ENCODE measurements at regions not wholly inside any gene's neighbourhood (a gene's known extent, or its start where the extent isn't known, plus 50 kb on each side); places are given as distances from the start of the nearest gene placed in this dataset.

- TF ChIP-seq ZNF518A (tag by site-specific recombination; conservative IDR thresholded peaks at IDR 0.05; ENCODE audit: low read depth), result peak; percentile 49; the same call in 1 of the 2 replicates
- TF ChIP-seq ZNF19 (tag by site-specific recombination; IDR thresholded peaks at IDR 0.05; ENCODE audit: low read depth), result 0 out of 2 replicates have a peak, but pooled peaks have one; percentile 53
- TF ChIP-seq PRDM1 (tag by site-specific recombination; IDR thresholded peaks at IDR 0.05), result no peak
- TF ChIP-seq KLF8 (tag by site-specific recombination; IDR thresholded peaks at IDR 0.05), result peak; percentile 72; the same call in 1 of the 2 replicates
- 0 out of 2 replicates have a peak, but pooled peaks have one; percentile 11 for TF ChIP-seq ZNF600 (tag by site-specific recombination; IDR thresholded peaks at IDR 0.05)
- TF ChIP-seq HOXD13 (CRISPR knock-in tag; IDR thresholded peaks at IDR 0.05; ENCODE audit: borderline replicate concordance), result peak; percentile 99
- TF ChIP-seq ZNF426 (tag by site-specific recombination; IDR thresholded peaks at IDR 0.05), result peak; percentile 9; the same call in 1 of the 2 replicates
- 0 out of 2 replicates have a peak, but pooled peaks have one; percentile 27 for TF ChIP-seq PATZ1 (tag by site-specific recombination; IDR thresholded peaks at IDR 0.05)
- no peak for TF ChIP-seq ZNF777 (tag by site-specific recombination; IDR thresholded peaks at IDR 0.05; ENCODE audit: borderline replicate concordance)
- TF ChIP-seq ZNF629 (tag by site-specific recombination; IDR thresholded peaks at IDR 0.05), result peak; percentile 61
- peak; percentile 93 for TF ChIP-seq BCL11B (tag by site-specific recombination; IDR thresholded peaks at IDR 0.05; ENCODE audit: low read depth)
- TF ChIP-seq ZNF510 (tag by site-specific recombination; IDR thresholded peaks at IDR 0.05; ENCODE audit: insufficient replicate concordance), result peak; percentile 12
- TF ChIP-seq, protein P1, sequence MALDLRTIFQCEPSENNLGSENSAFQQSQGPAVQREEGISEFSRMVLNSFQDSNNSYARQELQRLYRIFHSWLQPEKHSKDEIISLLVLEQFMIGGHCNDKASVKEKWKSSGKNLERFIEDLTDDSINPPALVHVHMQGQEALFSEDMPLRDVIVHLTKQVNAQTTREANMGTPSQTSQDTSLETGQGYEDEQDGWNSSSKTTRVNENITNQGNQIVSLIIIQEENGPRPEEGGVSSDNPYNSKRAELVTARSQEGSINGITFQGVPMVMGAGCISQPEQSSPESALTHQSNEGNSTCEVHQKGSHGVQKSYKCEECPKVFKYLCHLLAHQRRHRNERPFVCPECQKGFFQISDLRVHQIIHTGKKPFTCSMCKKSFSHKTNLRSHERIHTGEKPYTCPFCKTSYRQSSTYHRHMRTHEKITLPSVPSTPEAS (tag by site-specific recombination; IDR thresholded peaks at IDR 0.05), result peak; percentile 28; the same call in 1 of the 2 replicates
- TF ChIP-seq ZNF24 (tag by site-specific recombination; IDR thresholded peaks at IDR 0.05), result peak; percentile 81; the same call in 1 of the 2 replicates
- TF ChIP-seq ZNF843 (tag by site-specific recombination; IDR thresholded peaks at IDR 0.05), result peak; percentile 98
- TF ChIP-seq ZNF10 (tag by site-specific recombination; IDR thresholded peaks at IDR 0.05), result peak; percentile 63; the same call in 1 of the 2 replicates
- no peak for TF ChIP-seq ZBTB1 (tag by site-specific recombination; IDR thresholded peaks at IDR 0.05)
- no peak for TF ChIP-seq ELK4 (IDR thresholded peaks at IDR 0.05; ENCODE audit: borderline replicate concordance, low read depth, low read length)
- TF ChIP-seq, protein P2, sequence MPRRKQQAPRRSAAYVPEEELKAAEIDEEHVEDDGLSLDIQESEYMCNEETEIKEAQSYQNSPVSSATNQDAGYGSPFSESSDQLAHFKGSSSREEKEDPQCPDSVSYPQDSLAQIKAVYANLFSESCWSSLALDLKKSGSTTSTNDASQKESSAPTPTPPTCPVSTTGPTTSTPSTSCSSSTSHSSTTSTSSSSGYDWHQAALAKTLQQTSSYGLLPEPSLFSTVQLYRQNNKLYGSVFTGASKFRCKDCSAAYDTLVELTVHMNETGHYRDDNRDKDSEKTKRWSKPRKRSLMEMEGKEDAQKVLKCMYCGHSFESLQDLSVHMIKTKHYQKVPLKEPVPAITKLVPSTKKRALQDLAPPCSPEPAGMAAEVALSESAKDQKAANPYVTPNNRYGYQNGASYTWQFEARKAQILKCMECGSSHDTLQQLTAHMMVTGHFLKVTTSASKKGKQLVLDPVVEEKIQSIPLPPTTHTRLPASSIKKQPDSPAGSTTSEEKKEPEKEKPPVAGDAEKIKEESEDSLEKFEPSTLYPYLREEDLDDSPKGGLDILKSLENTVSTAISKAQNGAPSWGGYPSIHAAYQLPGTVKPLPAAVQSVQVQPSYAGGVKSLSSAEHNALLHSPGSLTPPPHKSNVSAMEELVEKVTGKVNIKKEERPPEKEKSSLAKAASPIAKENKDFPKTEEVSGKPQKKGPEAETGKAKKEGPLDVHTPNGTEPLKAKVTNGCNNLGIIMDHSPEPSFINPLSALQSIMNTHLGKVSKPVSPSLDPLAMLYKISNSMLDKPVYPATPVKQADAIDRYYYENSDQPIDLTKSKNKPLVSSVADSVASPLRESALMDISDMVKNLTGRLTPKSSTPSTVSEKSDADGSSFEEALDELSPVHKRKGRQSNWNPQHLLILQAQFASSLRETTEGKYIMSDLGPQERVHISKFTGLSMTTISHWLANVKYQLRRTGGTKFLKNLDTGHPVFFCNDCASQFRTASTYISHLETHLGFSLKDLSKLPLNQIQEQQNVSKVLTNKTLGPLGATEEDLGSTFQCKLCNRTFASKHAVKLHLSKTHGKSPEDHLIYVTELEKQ (tag by site-specific recombination; IDR thresholded peaks at IDR 0.05; ENCODE audit: borderline replicate concordance), result peak; percentile 73; the same call in 1 of the 2 replicates
- peak; percentile 71; the same call in 1 of the 2 replicates for TF ChIP-seq GFI1B (tag by site-specific recombination; IDR thresholded peaks at IDR 0.05)
- TF ChIP-seq MZF1 (tag by site-specific recombination; IDR thresholded peaks at IDR 0.05; ENCODE audit: borderline replicate concordance), result peak; percentile 63; the same call in 1 of the 2 replicates
- TF ChIP-seq ZIC2 (tag by site-specific recombination; IDR thresholded peaks at IDR 0.05), result peak; percentile 86
- peak; percentile 88 for TF ChIP-seq ZNF146 (tag by site-specific recombination; IDR thresholded peaks at IDR 0.05)
- peak; percentile 34; the same call in 1 of the 2 replicates for TF ChIP-seq ZNF664 (tag by site-specific recombination; IDR thresholded peaks at IDR 0.05)
- no peak for TF ChIP-seq ZNF544 (tag by site-specific recombination; IDR thresholded peaks at IDR 0.05)
- peak; percentile 80 for TF ChIP-seq GLI2 (tag by site-specific recombination; IDR thresholded peaks at IDR 0.05; ENCODE audit: borderline replicate concordance, low read depth)
- peak; percentile 40; the same call in 1 of the 2 replicates for TF ChIP-seq ZFP69B (tag by site-specific recombination; IDR thresholded peaks at IDR 0.05)
Measured at GRCh38 chr15:96693990-96694517, 363.6 kb downstream of the NR2F2 start (continued).

Data from HEK293 (cell line).